Trophoblast cell (in vitro differentiated cells and primary cell): ENCODE measurements at regions not wholly inside any gene's neighbourhood (a gene's known extent, or its start where the extent isn't known, plus 50 kb on each side); places are given as distances from the start of the nearest gene placed in this dataset.

Source experiments
- DNase-seq, 2 donors: peaks; one replicate each; pipeline ENCODE4 v3.0.0-alpha.2; 2016
- H2AFZ ChIP-seq: 2 replicates; pipeline ENCODE4 v1.6.1; 2013; ENCODE audit warnings: low read length, moderate library complexity, mild to moderate bottlenecking; ENCODE audit not compliant: insufficient read depth, poor library complexity
- H2AK5ac ChIP-seq: 2 replicates; pipeline ENCODE4 v1.6.1; 2013; ENCODE audit warnings: mild to moderate bottlenecking, low read length
- H2BK120ac ChIP-seq: 2 replicates; pipeline ENCODE4 v1.6.1; 2013; ENCODE audit warnings: low read length, mild to moderate bottlenecking, moderate library complexity; ENCODE audit not compliant: insufficient read depth, poor library complexity
- H2BK12ac ChIP-seq: 2 replicates; pipeline ENCODE4 v1.6.1; 2013; ENCODE audit warnings: mild to moderate bottlenecking, low read length, moderate library complexity
- H2BK5ac ChIP-seq: 2 replicates; pipeline ENCODE4 v1.6.1; 2013; ENCODE audit warnings: low read length, low read depth, moderate library complexity, mild to moderate bottlenecking; ENCODE audit not compliant: poor library complexity
- H3K14ac ChIP-seq: 2 replicates; pipeline ENCODE4 v1.6.1; 2013; ENCODE audit warnings: mild to moderate bottlenecking, low read length
- H3K18ac ChIP-seq: 2 replicates; pipeline ENCODE4 v1.6.1; 2013; ENCODE audit warnings: mild to moderate bottlenecking, low read length
- H3K23ac ChIP-seq: 2 replicates; pipeline ENCODE4 v1.6.1; 2013; ENCODE audit warnings: low read length
- H3K27ac ChIP-seq: 2 replicates; pipeline ENCODE4 v1.5.1; 2013; ENCODE audit warnings: low read depth, mild to moderate bottlenecking, inconsistent platforms, low read length, moderate library complexity
- H3K27me3 ChIP-seq: 2 replicates; pipeline ENCODE4 v1.6.1; 2013; ENCODE audit warnings: inconsistent platforms, mild to moderate bottlenecking, low read length, moderate library complexity; ENCODE audit not compliant: insufficient read depth
- H3K36me3 ChIP-seq, 2 experiments: 1 replicate in 1 of 2; 2 replicates in 1 of 2; pipeline ENCODE4 v1.6.1; 2013; ENCODE audit warnings: low read length in 2 of 2, mild to moderate bottlenecking in 2 of 2, moderate library complexity in 1 of 2; ENCODE audit not compliant: insufficient read depth in 2 of 2, control insufficient read depth in 1 of 2
- H3K4ac ChIP-seq: 2 replicates; pipeline ENCODE4 v1.6.1; 2013; ENCODE audit warnings: low read depth, mild to moderate bottlenecking, low read length, moderate library complexity
- H3K4me1 ChIP-seq, 2 experiments: 1 replicate in 1 of 2; 2 replicates in 1 of 2; pipeline ENCODE4 v1.6.1; 2013; ENCODE audit warnings: low read length in 2 of 2, mild to moderate bottlenecking in 2 of 2, moderate library complexity in 1 of 2; ENCODE audit not compliant: insufficient read depth in 2 of 2, control insufficient read depth in 1 of 2
- H3K4me2 ChIP-seq: 2 replicates; pipeline ENCODE4 v1.6.1; 2013; ENCODE audit warnings: inconsistent platforms, mild to moderate bottlenecking, low read length, moderate library complexity
- H3K4me3 ChIP-seq: 2 replicates; pipeline ENCODE4 v1.5.1; 2013; ENCODE audit warnings: mild to moderate bottlenecking, low read depth, low read length, inconsistent platforms
- H3K79me1 ChIP-seq: one replicate; pipeline ENCODE4 v1.6.1; 2013; ENCODE audit warnings: low read length
- H3K79me2 ChIP-seq: 2 replicates; pipeline ENCODE4 v1.6.1; 2013; ENCODE audit warnings: low read length, mild to moderate bottlenecking; ENCODE audit not compliant: control insufficient read depth, insufficient read depth, poor library complexity
- H3K9ac ChIP-seq: 2 replicates; pipeline ENCODE4 v1.6.1; 2013; ENCODE audit warnings: mild to moderate bottlenecking, low read length
- H3K9me3 ChIP-seq: 2 replicates; pipeline ENCODE4 v1.6.1; 2013; ENCODE audit warnings: low read depth, mild to moderate bottlenecking, control low read depth, inconsistent platforms, low read length; ENCODE audit not compliant: insufficient read depth
- H4K12ac ChIP-seq: 2 replicates; pipeline ENCODE4 v1.6.1; 2013; ENCODE audit warnings: low read depth, mild to moderate bottlenecking, low read length, moderate library complexity
- H4K8ac ChIP-seq: 2 replicates; pipeline ENCODE4 v1.6.1; 2013; ENCODE audit warnings: low read depth, mild to moderate bottlenecking, low read length, moderate library complexity
- H4K91ac ChIP-seq: one replicate; pipeline ENCODE4 v1.6.1; 2013; ENCODE audit warnings: low read depth, mild to moderate bottlenecking, low read length, moderate library complexity
- WGBS: extraction: QIAGEN DNeasy Blood & Tissue Kit; methylation state at CpG from one replicate; pipeline ENCODE4 v1.1.7; 2013; ENCODE audit warnings: missing lambda C conversion rate; ENCODE audit not compliant: insufficient read length, insufficient coverage; ENCODE audit errors: extremely low coverage; 5-methylcytosine and 5-hydroxymethylcytosine counted together

DNA sequence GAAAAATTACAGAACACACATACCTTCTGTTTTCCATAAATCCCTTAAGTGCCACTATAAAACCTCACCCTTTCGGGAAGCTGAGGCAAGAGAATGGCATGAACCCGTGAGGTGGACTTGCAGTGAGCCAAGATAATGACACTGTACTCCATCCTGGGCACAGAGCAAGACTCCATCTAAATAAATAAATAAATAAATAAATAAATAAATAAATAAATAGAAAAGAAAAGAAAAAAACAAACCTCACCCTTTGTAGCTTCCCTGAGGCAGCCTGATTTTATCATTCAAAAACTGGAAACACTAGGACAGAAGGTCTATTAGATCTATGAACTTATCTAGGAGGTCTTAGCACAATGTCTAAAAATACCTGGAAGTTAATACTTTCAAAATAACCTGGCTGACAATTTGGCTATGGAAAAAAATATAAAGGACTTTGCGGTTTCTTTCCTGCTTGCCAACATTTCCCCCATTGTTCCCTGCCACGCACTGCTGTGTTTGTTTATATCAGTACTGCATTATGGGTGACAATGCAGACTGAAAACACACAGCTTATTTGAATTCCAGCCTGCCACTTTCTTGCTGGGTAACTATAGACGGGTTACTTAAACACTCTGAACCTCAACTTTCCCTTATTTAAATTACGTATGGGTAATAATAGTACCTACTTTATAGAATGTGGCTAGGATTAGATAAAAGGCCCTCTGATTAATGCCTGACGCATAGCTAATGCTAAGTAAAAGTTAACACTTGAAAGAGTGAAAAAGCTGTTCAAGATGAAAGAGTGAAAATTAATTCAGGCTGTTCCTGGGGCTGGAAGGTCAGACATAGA, 313.0 kb downstream of the RDH14 start:
- Histone ChIP-seq H3K9ac (no peak overlapping the region), H3K4me1 (no peaks in the 10 kb centered on the region), H2AFZ (no peak overlapping the region), H3K27me3 (no peaks in the 10 kb centered on the region), H2BK5ac (no peak overlapping the region), H3K27ac (no peak overlapping the region), H3K4ac (no peak overlapping the region), H3K79me2 (no peaks in the 10 kb centered on the region), H3K4me2 (no peak overlapping the region), H2BK12ac (no peak overlapping the region), H3K36me3 (no peaks in the 10 kb centered on the region), H3K9me3 (peaks cover 2% of the 10 kb centered on the region), H4K91ac (no peak overlapping the region), H3K79me1 (no peaks in the 10 kb centered on the region), H3K14ac (no peak overlapping the region), H3K4me3 (no peak overlapping the region), H2AK5ac (no peak overlapping the region), H4K12ac (no peak overlapping the region), H2BK120ac (no peak overlapping the region), H4K8ac (no peak overlapping the region), H3K23ac (no peak overlapping the region), H3K18ac (no peak overlapping the region)
- no peak for DNase-seq
- WGBS, result no CpG with 5 or more reads among the region's 7 CpGs

- no peak for DNase-seq
- Histone ChIP-seq H3K4ac (no peak overlapping the region), H3K23ac (no peak overlapping the region), H2BK5ac (no peak overlapping the region), H4K12ac (no peak overlapping the region), H2BK120ac (no peak overlapping the region), H3K27ac (no peak overlapping the region), H3K4me3 (no peak overlapping the region), H2AFZ (no peak overlapping the region), H3K14ac (no peak overlapping the region), H2BK12ac (no peak overlapping the region), H3K79me1 (no peaks in the 10 kb centered on the region), H4K91ac (no peak overlapping the region), H3K9me3 (no peaks in the 10 kb centered on the region), H3K18ac (no peak overlapping the region), H3K4me2 (no peak overlapping the region), H3K9ac (no peak overlapping the region), H3K27me3 (no peaks in the 10 kb centered on the region), H4K8ac (no peak overlapping the region), H3K4me1 (no peaks in the 10 kb centered on the region), H3K79me2 (no peaks in the 10 kb centered on the region), H2AK5ac (no peak overlapping the region), H3K36me3 (no peaks in the 10 kb centered on the region)
- no CpG with 5 or more reads among the region's 1 CpG for WGBS
Observed at GRCh38 chr2:18245375-18245774, 315.1 kb downstream of the RDH14 start.

DNA sequence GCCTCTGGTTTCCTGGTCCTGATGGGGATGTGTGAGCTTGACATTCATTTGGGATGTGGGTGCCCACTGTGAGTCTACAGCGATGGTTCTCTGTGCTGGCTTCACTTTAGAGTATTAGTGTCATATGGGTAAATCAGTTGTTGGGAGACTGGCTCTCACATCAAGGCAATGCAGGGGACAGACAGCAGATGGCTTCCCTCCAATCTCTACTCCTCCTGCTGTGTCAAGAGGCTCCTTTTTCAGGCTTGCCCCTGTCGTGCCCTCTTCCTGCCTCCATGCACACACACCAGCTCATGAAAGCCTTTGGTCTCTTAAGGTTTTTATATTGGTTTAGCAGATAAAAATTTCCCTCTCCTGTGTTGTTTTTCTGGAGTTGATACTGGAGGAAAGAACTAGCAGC, 315.6 kb downstream of the RDH14 start:
- Histone ChIP-seq H2BK12ac (no peak overlapping the region), H3K23ac (no peak overlapping the region), H2BK5ac (no peak overlapping the region), H4K91ac (no peak overlapping the region), H4K8ac (no peak overlapping the region), H2BK120ac (no peak overlapping the region), H3K4me1 (no peaks in the 10 kb centered on the region), H3K27me3 (no peaks in the 10 kb centered on the region), H3K4ac (no peak overlapping the region), H3K4me2 (no peak overlapping the region), H2AFZ (no peak overlapping the region), H3K27ac (no peak overlapping the region), H3K79me2 (no peaks in the 10 kb centered on the region), H3K9me3 (no peaks in the 10 kb centered on the region), H4K12ac (no peak overlapping the region), H3K79me1 (no peaks in the 10 kb centered on the region), H3K36me3 (no peaks in the 10 kb centered on the region), H3K9ac (no peak overlapping the region), H3K18ac (no peak overlapping the region), H3K4me3 (no peak overlapping the region), H2AK5ac (no peak overlapping the region), H3K14ac (no peak overlapping the region)
- no CpG with 5 or more reads among the region's 2 CpGs for WGBS
- no peak for DNase-seq

- Histone ChIP-seq H3K9me3 (no peaks in the 10 kb centered on the region), H2BK5ac (no peak overlapping the region), H2BK12ac (no peak overlapping the region)
Observed at GRCh38 chr2:18243816-18244215, 316.6 kb downstream of the RDH14 start.

More at GRCh38 chr2:18243816-18244215, 316.6 kb downstream of the RDH14 start:
- Histone ChIP-seq H4K91ac (no peak overlapping the region), H3K27ac (no peak overlapping the region), H3K4me1 (no peaks in the 10 kb centered on the region), H3K4me3 (no peak overlapping the region), H3K23ac (no peak overlapping the region), H3K79me2 (no peaks in the 10 kb centered on the region), H4K8ac (no peak overlapping the region), H4K12ac (no peak overlapping the region), H3K27me3 (no peaks in the 10 kb centered on the region), H3K14ac (no peak overlapping the region), H2BK120ac (no peak overlapping the region), H3K36me3 (no peaks in the 10 kb centered on the region), H2AFZ (no peak overlapping the region), H3K4ac (no peak overlapping the region), H2AK5ac (no peak overlapping the region), H3K9ac (no peak overlapping the region), H3K4me2 (no peak overlapping the region), H3K18ac (no peak overlapping the region), H3K79me1 (no peaks in the 10 kb centered on the region)
- no peak for DNase-seq
